SKM-1 treated with dmso at 0.1 percent for 144 hours (cell line): ENCODE measurements at regions not wholly inside any gene's neighbourhood (a gene's known extent, or its start where the extent isn't known, plus 50 kb on each side); places are given as distances from the start of the nearest gene placed in this dataset.
A peak's percentile ranks its signal among the peaks of the same experiment; 100 is the strongest.
"Not testable (repeated sequence)": the region's sequence is repeated elsewhere in the genome, so short reads cannot be mapped to it uniquely, and the experiment has no call there.

Source experiments
- DNase-seq: peaks from one replicate; lab custom pipeline; 2025; ENCODE audit not compliant: unreplicated experiment; lab: John Stamatoyannopoulos, UW

DNA sequence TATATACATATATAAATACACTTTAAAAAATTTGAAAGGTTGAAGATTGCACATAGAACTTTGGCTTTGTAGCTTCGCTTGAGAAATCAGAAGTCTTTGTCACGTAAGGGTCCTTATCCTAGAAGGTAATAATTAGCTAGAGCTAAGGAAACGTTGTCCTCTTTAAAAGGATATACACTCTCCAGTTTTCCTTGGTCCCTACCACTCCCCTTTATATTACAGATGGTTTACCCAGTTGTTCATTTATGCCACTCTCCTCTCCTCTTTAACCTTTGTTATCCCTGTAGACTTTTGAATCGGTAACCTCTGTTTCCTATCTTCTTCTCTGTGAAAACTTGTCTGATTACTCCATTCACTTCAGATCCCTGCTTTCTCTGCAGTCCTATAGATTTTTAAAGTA, 1101.0 kb upstream of the SEMA6A start:
- DNase-seq: no peak

DNA sequence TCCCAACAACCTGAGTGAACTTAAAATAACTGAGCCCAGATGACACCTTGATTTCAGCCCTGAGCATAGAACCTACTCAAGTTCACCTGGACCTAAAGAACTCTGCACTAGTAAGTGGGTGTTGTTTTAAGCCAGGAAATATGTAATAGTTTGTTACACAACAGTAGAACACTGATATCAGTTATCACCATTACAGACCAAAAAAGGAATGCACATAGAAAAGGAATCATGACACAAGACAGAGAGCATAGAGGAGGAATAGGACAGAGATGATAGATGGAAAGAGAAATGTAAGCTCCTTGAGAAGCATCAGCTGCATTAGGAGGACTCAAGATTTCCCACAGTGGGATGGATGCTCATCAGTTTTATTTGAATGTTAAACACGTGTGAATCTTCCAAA, 1096.9 kb upstream of the SEMA6A start:
- no peak for DNase-seq

DNA sequence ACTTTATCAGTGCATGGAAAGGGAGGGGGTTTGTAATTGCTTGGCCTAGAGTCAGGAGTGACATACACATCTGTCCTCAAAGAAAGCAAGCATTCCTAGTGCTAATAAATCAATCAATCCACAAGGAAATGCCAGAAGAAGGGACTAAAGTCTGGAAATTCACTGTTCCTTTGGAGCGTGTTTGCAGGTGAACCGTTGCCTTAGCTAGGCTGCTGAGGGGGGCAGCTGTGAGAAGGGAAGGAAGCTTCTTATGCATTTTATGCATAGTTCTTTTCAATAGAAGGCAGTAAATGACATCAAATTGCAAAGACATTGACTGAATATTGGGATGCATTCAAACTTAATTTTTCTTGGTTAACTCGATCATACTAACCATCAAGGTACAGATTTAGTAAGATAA, 1092.5 kb upstream of the SEMA6A start:
- DNase-seq: no peak

DNA sequence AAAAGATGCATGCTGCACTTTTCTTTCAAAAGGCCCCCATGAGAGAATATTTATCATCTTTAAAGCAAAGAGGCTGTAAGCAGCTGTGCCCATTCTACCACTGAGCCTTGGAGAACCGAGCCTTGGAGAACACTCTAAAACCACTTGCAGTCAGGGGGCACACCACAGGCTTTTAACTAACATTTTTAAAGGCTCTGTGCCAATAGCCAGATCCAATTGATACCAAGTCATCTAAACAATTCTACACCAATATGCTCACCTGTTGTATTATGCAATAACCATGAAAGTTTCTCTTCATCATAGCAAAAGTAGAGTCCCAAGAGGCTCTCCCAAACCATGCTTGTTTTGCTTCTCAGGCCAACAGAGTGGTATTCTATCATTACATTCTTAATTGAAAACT, 1090.5 kb upstream of the SEMA6A start:
- no peak for DNase-seq

DNA sequence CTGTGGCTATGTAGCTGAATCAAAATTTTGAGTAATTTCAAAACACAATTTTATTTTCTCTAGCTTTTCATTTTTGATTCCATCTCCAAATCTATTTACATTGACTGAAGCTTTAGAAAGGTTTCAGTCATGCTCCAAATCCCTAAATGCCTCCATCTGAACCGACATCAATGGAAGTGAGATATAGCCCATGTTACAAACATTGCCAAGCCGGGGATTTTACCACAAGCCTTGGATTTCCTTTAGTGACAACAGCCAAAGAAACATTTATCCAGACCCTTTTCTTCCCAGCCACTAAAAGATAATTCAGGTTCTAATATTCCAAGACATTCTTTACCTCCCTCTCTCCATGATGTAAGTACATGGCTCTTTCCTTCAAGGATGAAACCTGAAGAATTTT, 1087.7 kb upstream of the SEMA6A start:
- DNase-seq: no peak

DNA sequence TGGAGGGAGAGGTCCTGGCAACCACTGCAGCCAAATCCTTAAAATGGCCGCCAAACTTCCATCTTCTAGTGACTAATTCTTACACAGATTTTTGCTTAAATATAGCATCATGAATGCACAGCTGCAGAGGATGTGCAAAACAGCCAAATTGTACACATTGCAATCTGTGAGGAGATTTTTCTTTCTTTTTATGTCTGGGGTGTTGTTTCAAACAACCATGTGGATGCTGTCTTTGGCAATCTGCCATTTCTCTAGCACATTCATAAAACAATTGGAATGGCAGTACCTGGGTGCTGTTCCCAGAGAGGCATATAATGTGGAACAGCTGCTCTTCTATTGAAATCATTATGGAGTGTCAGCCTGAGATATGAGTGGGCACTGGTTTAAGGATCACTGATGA, 1082.9 kb upstream of the SEMA6A start:
- no peak for DNase-seq

DNA sequence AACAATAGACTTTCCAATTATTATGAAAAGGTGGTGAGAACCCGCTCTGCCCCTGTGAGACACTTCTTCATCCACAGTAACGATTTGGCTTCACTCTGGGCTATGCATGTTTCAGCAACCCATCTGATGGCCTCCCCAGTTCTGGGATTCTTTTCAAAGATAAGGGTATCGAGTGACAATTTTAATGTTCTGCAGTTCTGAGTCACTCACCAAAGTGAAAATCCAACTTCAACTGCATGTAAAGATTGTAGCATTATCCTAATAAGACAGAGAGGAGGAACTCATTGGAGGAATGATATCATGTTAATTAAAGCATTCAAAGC, 1078.3 kb upstream of the SEMA6A start:
- no peak for DNase-seq

DNA sequence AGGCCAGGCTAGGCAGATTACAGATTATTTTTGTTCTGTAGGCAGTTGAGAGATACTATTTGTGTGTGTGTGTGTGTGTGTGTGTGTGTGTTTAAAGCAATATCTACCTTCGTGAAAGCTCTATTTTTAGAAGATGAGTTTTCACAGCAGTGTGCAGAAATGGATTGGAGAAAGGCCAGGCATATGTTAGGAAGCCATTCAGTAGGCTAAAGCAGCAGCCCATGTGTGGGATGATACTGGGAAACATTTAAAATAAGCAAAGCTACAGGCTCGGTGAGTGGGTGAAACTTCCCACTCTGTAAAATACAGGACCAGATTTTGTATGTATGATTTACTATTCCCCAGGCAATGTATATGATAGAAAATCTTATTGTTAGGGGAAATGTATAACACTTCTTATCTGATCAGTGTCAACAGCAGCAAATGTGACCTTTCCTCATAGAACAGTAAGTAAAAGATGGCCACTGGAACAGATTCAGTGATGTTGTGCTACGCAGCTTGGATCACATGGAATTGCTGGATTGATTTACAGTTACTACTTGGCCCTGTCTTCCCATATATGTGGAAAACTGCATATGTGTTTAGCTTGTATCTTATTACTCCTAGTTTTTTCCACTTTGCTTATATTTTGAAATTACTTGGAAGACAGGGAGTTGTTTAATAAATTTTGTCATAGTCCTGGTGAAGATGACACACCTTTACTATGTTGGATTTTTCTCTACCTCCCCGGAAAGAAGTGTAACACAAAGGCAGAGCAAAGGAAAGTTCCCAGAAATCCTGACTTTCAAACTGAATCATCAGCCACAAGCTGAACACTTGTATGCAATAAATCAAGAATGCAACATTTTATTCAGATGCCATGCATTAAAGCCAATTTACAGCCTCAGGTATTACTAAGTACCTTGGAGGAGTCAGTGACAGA, 1077.7 kb upstream of the SEMA6A start:
- DNase-seq: no peak

DNA sequence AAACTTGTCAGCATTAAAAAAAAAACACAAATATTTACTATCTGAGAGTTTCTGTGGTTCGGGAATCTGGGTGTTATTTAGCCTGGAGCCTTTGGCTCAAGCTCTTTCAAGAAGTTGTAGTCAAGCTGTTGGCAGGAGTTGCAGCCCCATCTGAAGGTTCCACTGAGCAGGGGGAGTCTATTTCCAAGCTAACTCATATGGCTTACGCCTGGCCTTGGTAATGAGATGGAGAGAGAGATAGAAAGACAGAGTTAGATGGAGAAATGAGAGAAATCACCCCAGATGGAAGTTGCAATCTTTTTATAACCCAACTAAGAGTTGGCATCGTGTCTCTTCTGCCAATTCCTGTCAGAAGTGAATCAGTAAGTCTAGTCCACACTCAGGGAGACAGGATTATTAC, 1075.2 kb upstream of the SEMA6A start:
- DNase-seq: no peak

DNA sequence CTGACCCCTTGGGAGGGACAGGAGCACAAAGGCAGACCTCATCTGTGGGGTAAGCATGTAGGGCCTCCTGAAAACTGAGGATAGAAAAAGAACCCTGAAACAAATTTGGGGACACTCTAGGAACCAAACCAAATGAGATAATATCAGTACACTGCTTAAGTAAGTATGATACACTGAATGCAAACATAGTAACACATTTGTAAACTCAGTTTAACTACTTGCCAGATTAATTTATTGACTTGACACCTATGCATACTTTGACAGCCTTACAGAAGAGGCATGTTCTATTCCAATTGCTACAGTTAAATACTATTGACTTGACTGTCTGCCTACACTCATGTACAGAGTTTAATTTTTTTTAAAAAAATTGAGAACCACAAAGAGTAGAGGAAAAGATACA, 1070.8 kb upstream of the SEMA6A start:
- no peak for DNase-seq

DNA sequence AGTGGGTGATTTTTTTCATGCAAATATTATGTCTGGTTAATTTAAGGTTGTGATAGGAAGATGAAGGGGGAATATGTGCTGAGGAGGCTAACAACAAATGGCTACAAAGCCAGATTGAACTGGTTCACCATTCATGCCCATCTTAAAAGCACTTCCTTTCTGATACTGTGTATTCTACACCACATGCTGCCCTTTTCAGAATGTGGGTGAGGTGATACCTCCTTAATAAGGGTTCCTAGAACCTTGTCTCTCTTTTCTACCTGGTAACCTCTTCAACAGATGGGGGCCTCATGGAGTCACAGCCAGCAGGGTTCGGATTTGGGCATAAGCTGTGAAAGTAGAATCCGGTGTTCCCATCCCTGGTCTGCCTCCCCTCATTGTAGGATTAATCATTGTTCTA, 1064.0 kb upstream of the SEMA6A start:
- DNase-seq: no peak

DNA sequence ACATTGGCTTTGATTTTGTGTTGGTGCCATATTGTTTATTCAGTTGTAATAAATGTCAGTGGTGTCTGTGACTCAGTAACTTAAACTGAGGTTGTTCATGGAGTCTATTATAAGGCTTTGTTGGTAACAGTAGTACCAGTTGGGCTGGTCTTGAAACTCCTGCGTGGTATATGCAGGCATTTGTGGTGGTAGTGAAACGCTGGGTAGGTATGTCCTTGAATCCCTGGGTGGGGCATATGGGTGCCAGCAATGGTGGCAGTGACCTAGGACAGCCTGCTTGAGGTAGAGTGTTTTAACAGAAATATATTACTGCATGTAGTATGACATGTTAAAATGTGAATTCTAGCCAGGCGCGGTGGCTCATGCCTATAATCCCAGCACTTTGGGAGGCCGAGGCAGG, 1058.5 kb upstream of the SEMA6A start:
- DNase-seq: no peak

DNA sequence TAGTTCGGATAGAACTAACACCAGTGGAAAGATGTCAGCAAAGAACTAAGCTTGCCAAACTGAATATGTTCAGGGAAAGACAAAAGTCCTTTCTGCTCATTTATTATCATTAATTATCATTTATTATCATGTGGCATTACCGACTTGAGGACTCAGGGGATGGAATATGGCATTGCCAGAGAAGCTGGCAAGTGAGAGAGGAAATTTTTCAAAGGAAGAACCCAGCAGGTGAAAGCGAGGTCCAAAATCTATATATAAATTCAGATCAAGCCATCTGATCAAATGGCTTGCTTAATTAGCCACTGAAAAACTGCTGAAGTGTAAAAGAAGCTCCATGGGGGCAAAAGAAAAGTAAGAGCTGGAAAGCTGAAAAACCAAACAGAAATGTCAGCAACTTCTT, 1049.6 kb upstream of the SEMA6A start:
- no peak for DNase-seq

DNA sequence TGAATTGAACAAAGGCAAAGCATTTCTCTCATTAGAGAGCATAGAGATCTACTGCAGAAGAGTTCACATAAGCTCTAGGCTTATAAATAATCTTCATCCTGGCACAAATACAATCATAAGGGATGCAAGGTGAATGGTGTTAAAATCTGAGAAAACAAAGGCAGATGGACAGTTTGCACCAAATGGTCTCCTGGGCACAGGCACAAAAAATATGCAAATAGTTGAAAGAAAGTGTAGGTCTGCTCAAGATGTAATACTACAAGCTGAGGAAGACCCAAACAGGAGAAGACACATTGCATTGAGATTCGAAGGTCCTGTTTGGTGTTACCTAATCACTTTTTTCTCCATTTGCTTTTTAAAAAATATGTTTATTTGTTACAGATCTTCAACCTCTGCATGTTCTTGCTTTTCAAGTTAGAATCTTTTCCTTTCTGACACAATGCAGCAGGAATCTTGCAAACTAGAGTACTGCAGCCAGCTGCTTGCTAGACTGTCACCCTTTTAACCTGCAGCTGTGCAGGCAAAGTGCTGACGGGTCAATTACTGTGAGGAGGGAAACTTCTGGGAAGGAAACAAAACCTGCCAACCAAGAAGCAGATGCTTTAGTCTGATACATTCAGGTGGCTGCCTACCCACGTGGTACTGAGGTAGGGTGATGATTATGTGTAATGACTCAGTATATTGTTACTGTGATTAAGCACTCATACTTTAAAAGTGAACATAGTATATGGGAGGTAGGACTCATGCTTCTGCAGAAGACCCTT, 1048.6 kb upstream of the SEMA6A start:
- no peak for DNase-seq

DNA sequence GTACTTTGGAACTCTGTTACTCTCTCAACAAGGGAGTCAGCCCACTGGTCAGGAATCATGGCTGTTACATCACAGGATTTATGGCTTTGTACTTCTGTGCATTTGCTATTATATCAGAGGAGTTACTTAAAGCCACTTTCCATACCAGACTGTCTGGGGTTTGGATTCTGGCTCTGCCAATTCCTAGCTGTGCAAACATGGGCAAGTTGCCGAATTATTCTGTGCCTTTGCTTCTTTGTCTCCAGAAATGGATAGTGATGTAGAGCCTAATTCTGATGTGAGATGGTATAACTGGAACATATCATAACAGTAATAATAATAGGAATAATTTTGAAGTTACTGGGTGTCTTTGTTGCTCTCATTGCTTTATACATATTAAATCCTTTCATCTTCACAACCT, 1047.3 kb upstream of the SEMA6A start:
- DNase-seq: no peak

DNA sequence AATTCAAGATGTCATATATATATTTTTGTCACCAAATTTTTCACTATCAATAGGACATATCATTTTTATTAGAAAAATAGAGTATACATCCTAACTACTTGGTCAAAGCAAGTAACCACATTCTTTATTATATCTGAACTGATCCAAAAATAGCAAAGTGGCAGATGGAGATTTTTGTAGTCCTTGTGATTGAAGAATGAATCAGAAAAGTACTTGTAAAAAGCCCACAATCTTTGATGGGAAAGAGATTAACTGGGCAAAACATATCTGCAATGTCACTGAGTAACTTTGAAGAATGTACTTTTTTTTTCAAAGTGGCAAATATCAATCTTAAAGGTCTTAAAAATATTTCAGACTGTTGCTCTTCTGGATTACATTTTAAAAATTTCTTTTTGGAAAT, 1040.6 kb upstream of the SEMA6A start:
- DNase-seq: no peak

DNA sequence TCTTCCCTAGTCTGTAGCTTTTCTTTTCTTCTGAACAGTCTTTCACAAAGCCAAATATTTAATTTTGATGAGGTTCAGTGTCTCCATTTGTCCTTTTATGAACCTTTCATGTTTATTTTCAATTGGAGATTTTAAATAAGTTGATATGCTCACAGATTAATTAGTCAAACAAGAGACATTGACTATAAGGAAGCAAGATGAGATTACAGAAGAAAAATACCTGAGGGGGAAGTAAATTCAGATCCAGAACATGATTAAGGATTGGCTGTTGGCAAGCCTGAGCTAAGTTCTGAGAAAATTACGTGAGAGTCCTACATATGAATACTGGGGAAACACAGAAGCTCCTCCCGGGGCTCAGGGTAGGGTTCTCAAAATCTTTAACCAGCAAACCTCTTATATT, 1039.8 kb upstream of the SEMA6A start:
- DNase-seq: no peak

DNA sequence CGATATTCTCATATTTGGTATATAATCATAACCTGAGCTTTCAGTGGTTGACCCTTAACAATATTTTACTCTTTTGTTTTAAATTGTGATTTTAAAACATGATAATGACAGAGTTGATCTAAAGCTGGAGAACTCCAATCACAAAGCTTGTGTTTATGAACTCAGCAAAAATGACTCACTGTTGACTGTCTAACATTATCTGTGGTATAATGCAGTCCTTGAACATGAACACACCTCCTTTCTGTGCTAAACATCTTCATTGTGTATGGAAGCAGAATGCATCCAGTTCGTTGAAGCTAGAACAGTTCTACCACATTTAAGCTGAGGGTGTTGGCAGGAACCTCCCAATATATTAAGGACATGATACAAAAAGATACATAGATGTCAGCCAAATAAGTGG, 1030.2 kb upstream of the SEMA6A start:
- DNase-seq: no peak

DNA sequence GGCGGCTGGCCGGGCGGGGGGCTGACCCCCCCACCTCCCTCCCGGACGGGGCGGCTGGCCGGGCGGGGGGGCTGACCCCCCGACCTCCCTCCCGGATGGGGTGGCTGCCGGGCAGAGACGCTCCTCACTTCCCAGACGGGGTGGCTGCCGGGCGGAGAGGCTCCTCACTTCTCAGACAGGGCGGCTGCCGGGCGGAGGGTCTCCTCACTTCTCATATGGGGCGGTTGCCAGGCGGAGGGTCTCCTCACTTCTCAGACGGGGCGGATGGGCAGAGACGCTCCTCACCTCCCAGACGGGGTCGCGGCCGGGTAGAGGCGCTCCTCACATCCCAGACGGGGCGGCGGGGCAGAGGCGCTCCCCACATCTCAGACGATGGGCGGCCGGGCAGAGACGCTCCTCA, 1025.2 kb upstream of the SEMA6A start:
- not testable (repeated sequence) for DNase-seq

DNA sequence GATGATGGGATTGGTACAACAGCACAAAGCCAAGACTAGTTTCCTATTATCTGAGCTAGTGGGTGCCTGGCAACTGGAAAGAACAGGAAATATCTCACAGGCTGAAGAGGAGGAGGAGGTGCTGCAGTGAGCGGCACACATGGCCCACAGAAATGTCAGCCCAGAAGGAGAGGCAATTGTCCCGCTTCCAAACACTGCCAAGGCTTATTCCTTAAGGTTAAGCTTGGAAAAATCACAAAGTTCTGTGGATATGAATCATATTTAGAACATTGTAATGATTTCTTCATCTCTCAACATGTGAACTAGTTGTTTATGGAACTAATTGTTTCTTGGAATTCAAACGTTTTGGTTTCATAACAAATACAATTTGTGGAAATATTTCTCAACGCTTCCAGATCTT, 1019.5 kb upstream of the SEMA6A start:
- no peak for DNase-seq

DNA sequence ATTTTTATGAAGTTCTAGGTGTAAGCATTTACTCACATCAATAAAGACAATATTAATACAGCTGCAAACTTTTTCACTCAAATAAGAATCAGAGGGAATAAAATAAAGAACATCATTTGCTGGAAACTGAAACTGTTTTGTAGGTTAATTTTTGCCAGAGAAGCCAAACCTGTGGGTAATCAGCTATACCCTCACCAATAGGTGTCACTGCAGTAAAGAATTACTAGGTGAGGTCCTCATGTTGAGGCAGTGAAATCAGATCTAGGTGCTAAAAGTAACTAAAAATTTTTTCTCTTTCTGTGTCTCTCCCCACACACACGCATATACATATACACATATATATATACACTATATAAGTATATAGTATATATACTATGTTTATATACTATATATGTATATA, 1016.3 kb upstream of the SEMA6A start:
- DNase-seq: peak; percentile 22

DNA sequence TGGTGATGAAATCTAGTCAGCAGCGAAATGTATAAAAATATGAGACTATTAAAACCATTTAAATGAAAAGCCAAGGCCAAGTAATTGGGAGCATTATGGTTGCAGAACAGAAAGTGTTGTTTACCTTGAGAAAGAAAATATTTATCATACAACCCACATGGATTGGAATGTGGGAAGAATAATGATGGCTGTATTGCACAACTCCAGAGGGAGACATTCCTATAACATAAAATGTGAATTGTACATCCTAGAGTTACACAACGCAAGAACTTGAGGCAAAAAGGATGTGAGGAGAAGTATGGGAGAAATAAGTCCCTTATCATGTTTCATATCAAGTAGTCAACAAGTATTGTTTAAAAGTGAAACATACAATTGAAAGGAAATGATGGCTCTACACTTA, 1014.0 kb upstream of the SEMA6A start:
- DNase-seq: no peak

DNA sequence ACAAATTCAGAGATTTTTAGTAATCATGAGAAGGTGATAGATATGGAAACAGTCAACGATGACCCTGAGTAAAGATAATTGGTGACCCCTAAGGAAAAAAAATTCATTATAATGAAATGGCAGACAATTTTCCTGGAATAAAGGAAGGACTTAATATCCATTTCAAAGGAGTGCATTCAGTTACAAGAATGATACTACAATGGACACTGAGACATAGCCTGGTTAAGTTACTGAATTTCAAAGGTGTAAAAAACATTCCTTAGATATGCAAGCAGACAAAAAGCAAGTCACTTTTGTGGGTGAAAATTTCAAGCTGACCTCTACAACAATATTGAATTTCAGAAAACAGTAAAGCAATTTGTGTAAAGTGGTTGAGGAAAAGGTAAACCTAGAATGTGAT, 1012.5 kb upstream of the SEMA6A start:
- no peak for DNase-seq
